Neutrophil (primary cell): ENCODE measurements at regions not wholly inside any gene's neighbourhood (a gene's known extent, or its start where the extent isn't known, plus 50 kb on each side); places are given as distances from the start of the nearest gene placed in this dataset.

Source experiments
- H3K27ac ChIP-seq: fragments of 200-600 bp; sonication (generic); 2 replicates; pipeline ENCODE4 v1.5.1; 2016; ENCODE audit warnings: mild to moderate bottlenecking, moderate library complexity
- H3K27me3 ChIP-seq: fragments of 200-600 bp; sonication (generic); 2 replicates; pipeline ENCODE4 v1.6.0; 2016; ENCODE audit warnings: mild to moderate bottlenecking
- H3K36me3 ChIP-seq: fragments of 200-600 bp; sonication (generic); 2 replicates; pipeline ENCODE4 v1.5.1; 2017
- H3K4me1 ChIP-seq, 2 experiments: fragments of 200-600 bp in 1 of 2; sonication (generic) in 1 of 2; 1 replicate in 1 of 2; 2 replicates in 1 of 2; pipeline versions ENCODE4 v1.5.1 to v1.6.1; 2013 to 2016; ENCODE audit warnings: low read depth in 1 of 2, low read length in 1 of 2, mild to moderate bottlenecking in 1 of 2, moderate library complexity in 1 of 2; ENCODE audit not compliant: control insufficient read depth in 1 of 2, insufficient read depth in 1 of 2
- H3K4me3 ChIP-seq, 2 experiments: fragments of 200-600 bp in 1 of 2; sonication (generic) in 1 of 2; 1 replicate in 1 of 2; 2 replicates in 1 of 2; pipeline ENCODE4 v1.5.1; 2013 to 2016; ENCODE audit warnings: low read depth in 1 of 2, low read length in 1 of 2, mild to moderate bottlenecking in 1 of 2, moderate library complexity in 1 of 2
- H3K9me3 ChIP-seq: fragments of 200-600 bp; sonication (generic); 2 replicates; pipeline ENCODE4 v1.5.1; 2016
- CTCF ChIP-seq: fragments of 200-600 bp; sonication (generic); IDR thresholded peaks from 2 replicates; pipeline ENCODE4 v1.5.1; 2016; ENCODE audit warnings: antibody characterized with exemption

GRCh38 chr13:88376760-88377388, 705.7 kb downstream of the SLITRK5 start:
- Histone ChIP-seq H3K9me3 (no peaks in the 10 kb centered on the region), H3K36me3 (no peaks in the 10 kb centered on the region), H3K4me3 (no peak overlapping the region), H3K4me1 (no peaks in the 10 kb centered on the region), H3K27me3 (no peaks in the 10 kb centered on the region), H3K27ac (no peak overlapping the region)
- TF ChIP-seq CTCF = no peak

GRCh38 chr13:88377852-88378251, 706.7 kb downstream of the SLITRK5 start:
- Histone ChIP-seq H3K4me1 (no peaks in the 10 kb centered on the region), H3K27me3 (no peaks in the 10 kb centered on the region), H3K27ac (no peak overlapping the region), H3K36me3 (no peaks in the 10 kb centered on the region), H3K4me3 (no peak overlapping the region), H3K9me3 (no peaks in the 10 kb centered on the region)
- no peak for TF ChIP-seq CTCF

GRCh38 chr13:88384542-88384941, 713.4 kb downstream of the SLITRK5 start:
- no peaks in the 10 kb centered on the region for H3K36me3 ChIP-seq
- H3K4me1 ChIP-seq = no peaks in the 10 kb centered on the region
- TF ChIP-seq CTCF = no peak
- no peak overlapping the region for H3K27ac ChIP-seq
- no peaks in the 10 kb centered on the region for H3K9me3 ChIP-seq
- no peak overlapping the region for H3K4me3 ChIP-seq
- H3K27me3 ChIP-seq = no peaks in the 10 kb centered on the region

- no peak overlapping the region for H3K4me3 ChIP-seq
- no peaks in the 10 kb centered on the region for H3K36me3 ChIP-seq
- no peak for TF ChIP-seq CTCF
These were observed 724.6 kb downstream of the SLITRK5 start for GRCh38 chr13:88395804-88396203.

GRCh38 chr13:88411696-88412095, 740.5 kb downstream of the SLITRK5 start:
- H3K27me3 ChIP-seq = no peaks in the 10 kb centered on the region
- no peak overlapping the region for H3K4me3 ChIP-seq
- H3K4me1 ChIP-seq = no peaks in the 10 kb centered on the region
- no peaks in the 10 kb centered on the region for H3K9me3 ChIP-seq
- no peaks in the 10 kb centered on the region for H3K36me3 ChIP-seq
- no peak overlapping the region for H3K27ac ChIP-seq
- no peak for TF ChIP-seq CTCF

More at GRCh38 chr13:88395804-88396203, 724.6 kb downstream of the SLITRK5 start:
- H3K9me3 ChIP-seq = no peaks in the 10 kb centered on the region
- H3K4me1 ChIP-seq = no peaks in the 10 kb centered on the region
- no peaks in the 10 kb centered on the region for H3K27me3 ChIP-seq
- no peak overlapping the region for H3K27ac ChIP-seq
